Spleen (tissue), 7 donors: ENCODE measurements at regions not wholly inside any gene's neighbourhood (a gene's known extent, or its start where the extent isn't known, plus 50 kb on each side); places are given as distances from the start of the nearest gene placed in this dataset.

ENCODE experiments used
- POLR2A ChIP-seq, 3 donors: fragments of 450-650 bp; IDR thresholded peaks; one replicate each; pipeline ENCODE4 v1.5.1; 2017; ENCODE audit warnings: antibody characterized with exemption in 3 of 3, mild to moderate bottlenecking in 1 of 3
- POLR2AphosphoS5 ChIP-seq, 3 donors: sonication (generic); formaldehyde crosslinking; IDR thresholded peaks; one replicate each; pipeline ENCODE4 v1.5.1; 2017; ENCODE audit warnings: antibody characterized with exemption in 3 of 3
- TF ChIP-seq, protein P1 (sequence below), 11 experiments: fragments of 200-600 bp in 7 of 11; fragments of 450-650 bp in 4 of 11; sonication (generic) in 4 of 11; IDR thresholded peaks in 8 of 11; conservative IDR thresholded peaks in 3 of 11; 1 replicate in 7 of 11; 2 replicates in 4 of 11; pipeline versions ENCODE4 v1.4.0 to v1.8.0; 2016 to 2021; ENCODE audit warnings: antibody characterized with exemption in 11 of 11, inconsistent platforms in 4 of 11, mild to moderate bottlenecking in 1 of 11
- donor health status: DM: no; HTN: no; CAD: no; lungs with moderate emphysema.
- donor health status: DM: no; HTN: no; CAD: no.
- donor health status: DM: no; HTN: no; CAD: no.

DNA sequence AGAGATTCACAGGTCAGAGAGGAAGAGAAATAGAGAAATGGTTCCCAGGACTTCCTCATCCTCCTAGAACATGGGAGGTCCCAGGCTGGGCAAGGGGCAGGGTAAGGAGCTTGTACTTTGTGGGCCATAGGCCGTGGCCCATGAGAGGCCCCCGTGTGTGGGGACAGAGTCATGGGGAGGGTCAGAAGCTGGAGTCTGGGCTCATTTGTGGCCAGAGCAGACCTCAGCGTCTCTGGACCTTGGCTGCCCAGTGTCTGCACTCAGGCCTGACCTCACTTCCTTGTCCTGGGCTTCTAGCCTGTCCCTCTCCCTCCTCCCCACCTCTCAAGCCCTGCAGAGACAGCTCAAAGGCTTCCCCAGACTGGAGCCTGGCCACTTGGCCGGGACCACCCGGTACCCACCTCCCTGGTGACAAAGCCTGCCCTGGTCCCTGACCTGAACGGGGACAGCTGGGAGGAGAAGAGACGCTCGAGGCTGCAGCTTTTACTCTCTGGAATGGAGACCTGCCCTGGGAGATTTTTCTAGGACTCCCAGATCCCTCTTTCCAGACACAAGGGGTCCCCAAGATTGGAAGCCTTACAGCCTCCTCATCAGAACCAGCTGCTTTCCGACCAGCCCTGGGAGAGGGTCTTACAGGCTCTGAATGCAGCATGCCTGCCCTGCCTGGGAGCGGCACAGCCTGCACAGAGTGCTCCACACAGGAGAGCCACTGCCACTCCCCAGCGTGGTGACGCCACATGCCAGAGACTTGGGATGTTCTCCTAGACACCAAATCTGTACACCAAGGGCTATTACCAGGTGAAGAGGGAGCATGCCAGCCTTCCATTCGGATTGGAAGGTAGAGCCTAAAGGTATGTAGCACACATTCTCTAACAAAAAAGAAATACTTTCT is 569.0 kb upstream of the B3GAT1 start:
- TF ChIP-seq POLR2AphosphoS5 (IDR thresholded peaks at IDR 0.05) (peak in 2 of 3 donors; percentile 33 to 43), POLR2A (IDR thresholded peaks at IDR 0.05) (no peak)
- TF ChIP-seq, protein P1, sequence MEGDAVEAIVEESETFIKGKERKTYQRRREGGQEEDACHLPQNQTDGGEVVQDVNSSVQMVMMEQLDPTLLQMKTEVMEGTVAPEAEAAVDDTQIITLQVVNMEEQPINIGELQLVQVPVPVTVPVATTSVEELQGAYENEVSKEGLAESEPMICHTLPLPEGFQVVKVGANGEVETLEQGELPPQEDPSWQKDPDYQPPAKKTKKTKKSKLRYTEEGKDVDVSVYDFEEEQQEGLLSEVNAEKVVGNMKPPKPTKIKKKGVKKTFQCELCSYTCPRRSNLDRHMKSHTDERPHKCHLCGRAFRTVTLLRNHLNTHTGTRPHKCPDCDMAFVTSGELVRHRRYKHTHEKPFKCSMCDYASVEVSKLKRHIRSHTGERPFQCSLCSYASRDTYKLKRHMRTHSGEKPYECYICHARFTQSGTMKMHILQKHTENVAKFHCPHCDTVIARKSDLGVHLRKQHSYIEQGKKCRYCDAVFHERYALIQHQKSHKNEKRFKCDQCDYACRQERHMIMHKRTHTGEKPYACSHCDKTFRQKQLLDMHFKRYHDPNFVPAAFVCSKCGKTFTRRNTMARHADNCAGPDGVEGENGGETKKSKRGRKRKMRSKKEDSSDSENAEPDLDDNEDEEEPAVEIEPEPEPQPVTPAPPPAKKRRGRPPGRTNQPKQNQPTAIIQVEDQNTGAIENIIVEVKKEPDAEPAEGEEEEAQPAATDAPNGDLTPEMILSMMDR (IDR thresholded peaks at IDR 0.05 in 8 of 11, conservative IDR thresholded peaks at IDR 0.05 in 3 of 11) = no peak
